HG03442 (cell line): ENCODE measurements at regions not wholly inside any gene's neighbourhood (a gene's known extent, or its start where the extent isn't known, plus 50 kb on each side); places are given as distances from the start of the nearest gene placed in this dataset.

Source experiments
- ATAC-seq: cut with Tn5 transposase; IDR thresholded peaks from one replicate; pipeline ENCODE4 v1.9.1; 2021; ENCODE audit warnings: mild to moderate bottlenecking, moderate library complexity; ENCODE audit not compliant: unreplicated experiment

GRCh38 chr11:15615398-15616096 is 500.8 kb downstream of the INSC start:
- ATAC-seq, result no peak

DNA sequence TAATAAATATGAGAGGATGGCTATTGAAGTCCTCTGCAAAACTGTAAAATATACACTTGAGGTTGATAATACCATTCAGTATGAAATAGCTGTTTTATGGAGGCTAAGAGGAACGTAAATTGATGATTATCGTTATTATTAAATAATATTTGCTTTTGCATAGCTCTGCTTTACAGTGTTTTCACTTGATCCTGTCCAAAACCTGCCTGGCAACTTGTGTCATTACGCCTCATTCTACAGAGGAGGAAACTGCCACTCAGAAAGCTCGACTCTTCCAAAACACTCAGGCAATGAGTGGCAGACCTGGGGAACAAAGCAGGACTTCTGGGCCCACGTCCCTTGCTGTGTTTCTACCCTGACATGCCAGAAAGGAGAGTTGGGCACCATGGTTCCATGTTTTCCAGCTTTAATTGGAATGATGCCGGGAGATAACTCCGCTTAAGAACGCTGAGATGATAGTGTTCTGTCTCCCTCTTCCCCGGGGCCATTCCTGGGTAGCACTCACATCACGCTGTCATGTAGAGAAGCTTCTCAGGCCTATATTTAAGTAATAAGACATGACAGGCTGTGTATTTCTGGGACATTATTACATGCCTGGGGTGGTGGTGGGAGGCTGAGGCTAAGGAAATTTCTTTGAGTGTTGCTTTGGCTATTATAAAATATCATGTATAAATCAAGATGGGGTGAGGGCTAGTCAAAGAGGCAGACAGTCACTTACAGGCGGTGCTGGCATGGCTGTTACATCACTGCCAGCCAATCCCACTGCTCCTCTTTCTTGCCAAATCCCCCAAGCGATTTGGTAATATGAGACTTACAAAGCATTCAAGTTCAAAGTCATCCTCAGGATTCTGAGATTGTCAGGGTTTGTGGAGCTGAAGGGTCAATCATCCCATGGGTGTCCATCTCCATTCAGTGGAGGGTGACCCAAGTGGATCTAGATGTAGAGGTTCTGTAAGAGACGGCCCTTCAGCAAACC is 501.7 kb downstream of the INSC start:
- ATAC-seq, result no peak

GRCh38 chr11:15617126-15617525 is 502.4 kb downstream of the INSC start:
- ATAC-seq, result no peak

DNA sequence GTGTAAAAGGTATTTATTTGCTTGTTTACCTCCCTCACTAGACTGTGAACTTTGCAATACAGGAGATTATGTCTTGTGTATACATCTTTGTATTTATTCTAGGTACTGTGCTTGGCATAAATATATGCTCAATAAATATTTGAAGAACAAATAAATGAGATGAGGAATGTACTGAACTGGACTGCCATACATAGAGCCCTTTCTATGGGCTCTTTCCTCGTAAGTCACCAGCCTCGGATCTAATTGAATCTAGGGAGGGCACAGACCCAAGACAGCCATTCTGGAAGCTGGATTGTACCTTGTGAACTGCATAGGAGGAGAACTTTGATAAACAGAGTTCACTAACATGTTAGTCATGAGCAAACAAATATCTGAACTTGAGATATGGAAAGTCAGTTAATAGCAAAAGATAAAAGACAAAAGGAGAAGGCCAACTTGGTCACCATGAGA is 503.9 kb downstream of the INSC start:
- no peak for ATAC-seq

GRCh38 chr11:15621565-15621964 is 506.8 kb downstream of the INSC start:
- ATAC-seq, result no peak

DNA sequence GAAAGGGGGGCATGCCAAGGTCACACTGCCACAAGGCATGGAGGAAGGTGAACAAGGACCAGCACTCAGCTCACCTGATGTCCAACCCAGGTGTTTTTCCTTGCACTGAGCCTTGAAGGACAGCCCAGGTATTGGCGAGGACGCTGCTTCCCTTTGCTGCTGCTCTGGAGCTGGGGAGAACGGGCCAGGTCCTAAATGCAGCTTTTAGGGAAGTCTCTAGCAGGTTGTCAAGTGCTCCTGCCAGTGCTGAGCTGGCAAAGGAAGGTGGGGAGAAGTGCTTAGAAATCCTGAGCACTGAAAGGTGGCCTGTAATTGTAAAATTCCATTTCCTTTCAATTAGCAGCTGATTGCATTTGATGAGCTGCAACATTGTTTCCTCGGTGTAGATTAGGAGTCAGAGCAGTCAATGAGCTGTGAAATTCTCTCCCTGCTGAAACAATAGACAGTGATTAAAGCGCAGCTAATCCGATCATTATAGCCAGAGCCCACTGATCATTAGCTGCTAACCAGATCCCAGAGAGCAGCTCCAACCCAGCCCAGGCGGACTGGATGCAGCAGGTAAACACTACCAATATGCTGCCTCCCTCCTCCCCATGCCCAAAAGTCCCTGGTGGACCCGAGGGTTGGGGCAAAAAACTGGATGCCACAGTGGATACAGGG is 507.6 kb downstream of the INSC start:
- no peak for ATAC-seq

GRCh38 chr11:15624701-15625100 is 510.0 kb downstream of the INSC start:
- no peak for ATAC-seq

- no peak for ATAC-seq
Measured at GRCh38 chr11:15625691-15626090, 511.0 kb downstream of the INSC start.

DNA sequence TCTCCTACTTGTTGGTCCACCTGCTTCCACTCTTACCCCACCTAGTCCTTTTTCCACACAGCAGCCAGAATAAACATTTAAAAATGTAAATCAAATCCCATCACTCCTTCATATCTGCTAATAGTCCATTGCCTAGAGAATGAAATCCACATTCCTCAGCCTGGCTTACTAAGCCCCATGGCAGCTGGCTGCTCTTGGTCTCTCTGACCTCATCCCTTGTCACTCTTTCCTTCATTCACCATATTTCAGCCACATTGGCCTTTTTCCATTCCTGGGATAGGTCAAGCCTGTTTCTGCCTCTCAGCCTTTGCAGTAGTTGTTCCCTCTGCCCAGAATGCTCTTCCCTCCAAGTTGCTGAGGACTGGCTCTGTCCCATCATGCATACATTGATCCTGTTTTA is 512.8 kb downstream of the INSC start:
- ATAC-seq, result no peak

DNA sequence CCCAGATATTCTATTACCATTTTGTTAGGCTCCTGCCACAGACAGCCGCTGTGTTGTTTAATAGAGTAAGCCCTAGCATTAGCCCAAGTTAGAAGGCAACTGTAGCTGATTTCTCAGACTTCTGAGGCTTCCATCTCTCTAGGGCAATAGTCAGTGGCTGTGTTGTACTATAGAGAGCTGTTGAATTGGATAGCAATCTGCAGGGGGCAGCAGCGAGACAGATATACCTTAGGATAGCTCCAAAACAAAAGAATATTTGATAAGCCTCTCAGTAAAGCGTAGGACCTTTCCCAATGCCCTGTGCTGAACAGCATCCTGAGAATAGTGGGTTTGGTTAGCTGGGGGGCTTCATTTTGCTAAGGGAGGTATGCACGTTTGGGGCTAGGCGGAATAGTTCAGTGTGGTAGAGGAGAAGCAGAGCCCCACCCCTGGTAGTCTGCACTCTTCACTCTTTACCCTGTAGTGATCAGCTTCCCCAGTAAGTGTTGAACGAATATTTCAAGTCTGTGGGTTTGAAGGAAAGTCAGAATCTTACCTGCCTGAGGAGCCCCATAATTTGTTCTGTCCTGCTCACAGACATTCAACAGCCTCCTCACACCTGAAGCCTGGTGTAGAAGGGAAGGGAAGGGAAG is 515.1 kb downstream of the INSC start:
- peak; percentile 57 for ATAC-seq

- no peak for ATAC-seq
Measured at GRCh38 chr11:15630896-15631295, 516.2 kb downstream of the INSC start.

DNA sequence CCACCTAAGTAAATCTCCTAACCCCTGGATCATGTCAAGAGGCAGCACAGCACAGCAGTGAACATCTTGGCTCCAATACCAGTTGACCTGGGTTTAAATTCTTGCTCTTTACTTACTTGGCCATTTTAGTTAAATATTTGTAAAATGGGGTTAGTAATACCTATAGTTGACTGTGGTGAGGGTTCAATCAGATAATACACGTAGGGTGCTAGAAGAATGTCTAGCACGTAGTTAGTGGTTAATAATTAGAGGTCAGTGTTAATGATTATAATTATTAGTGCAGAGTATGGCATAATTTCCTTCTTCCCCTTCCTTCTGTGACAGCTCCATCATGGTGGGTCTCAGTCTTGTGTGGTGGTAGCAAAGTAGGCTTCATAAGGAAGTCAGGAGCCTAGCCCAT is 520.8 kb downstream of the INSC start:
- no peak for ATAC-seq

- ATAC-seq, result no peak
Measured at GRCh38 chr11:15636521-15637089, 521.9 kb downstream of the INSC start.

GRCh38 chr11:15638386-15638787 is 523.7 kb downstream of the INSC start:
- ATAC-seq, result no peak

DNA sequence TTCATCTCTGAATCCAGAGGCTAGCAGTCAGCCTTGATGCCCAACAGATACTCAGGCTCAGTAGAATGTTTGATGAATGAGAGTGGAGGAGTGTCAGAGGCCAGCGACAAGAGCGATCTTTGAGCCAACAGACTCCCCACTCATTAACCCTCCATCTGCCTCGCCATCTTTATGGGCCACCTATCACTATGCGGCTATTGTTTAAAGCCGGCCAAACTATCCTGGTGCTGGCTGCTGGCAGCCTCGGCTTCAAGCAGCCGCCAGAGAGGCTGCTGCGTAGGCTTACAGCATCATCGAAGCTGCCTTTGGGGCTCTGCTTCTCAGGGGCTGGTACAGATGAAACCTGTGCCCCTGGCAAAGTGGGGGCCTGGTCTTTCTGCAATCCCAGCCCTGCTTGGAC is 525.6 kb downstream of the INSC start:
- ATAC-seq, result no peak

GRCh38 chr11:15641271-15642045 is 526.7 kb downstream of the INSC start:
- no peak for ATAC-seq

DNA sequence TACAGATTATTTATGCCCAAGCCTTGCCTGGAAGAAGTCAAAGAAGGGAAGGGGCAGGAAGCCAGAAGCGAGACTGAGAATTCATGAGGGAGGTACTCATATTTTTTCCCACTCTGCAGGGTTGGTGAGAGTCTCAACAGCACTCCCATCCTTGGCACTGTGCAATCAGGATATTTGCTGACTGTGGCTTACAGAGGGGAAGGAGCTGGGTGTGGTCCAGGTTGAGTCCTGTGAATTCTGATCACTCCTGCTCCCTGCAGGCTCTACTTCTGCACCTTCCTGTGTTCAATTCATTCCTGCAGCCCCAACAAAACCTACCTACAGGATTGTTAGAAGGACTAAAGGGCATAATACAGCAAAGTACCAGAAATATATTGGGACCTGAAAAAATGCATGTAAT is 530.5 kb downstream of the INSC start:
- ATAC-seq, result no peak

GRCh38 chr11:15649371-15650104 is 534.8 kb downstream of the INSC start:
- ATAC-seq, result no peak
